ENCODE measurements at regions not wholly inside any gene's neighbourhood (a gene's known extent, or its start where the extent isn't known, plus 50 kb on each side); places are given as distances from the start of the nearest gene placed in this dataset.

DNA sequence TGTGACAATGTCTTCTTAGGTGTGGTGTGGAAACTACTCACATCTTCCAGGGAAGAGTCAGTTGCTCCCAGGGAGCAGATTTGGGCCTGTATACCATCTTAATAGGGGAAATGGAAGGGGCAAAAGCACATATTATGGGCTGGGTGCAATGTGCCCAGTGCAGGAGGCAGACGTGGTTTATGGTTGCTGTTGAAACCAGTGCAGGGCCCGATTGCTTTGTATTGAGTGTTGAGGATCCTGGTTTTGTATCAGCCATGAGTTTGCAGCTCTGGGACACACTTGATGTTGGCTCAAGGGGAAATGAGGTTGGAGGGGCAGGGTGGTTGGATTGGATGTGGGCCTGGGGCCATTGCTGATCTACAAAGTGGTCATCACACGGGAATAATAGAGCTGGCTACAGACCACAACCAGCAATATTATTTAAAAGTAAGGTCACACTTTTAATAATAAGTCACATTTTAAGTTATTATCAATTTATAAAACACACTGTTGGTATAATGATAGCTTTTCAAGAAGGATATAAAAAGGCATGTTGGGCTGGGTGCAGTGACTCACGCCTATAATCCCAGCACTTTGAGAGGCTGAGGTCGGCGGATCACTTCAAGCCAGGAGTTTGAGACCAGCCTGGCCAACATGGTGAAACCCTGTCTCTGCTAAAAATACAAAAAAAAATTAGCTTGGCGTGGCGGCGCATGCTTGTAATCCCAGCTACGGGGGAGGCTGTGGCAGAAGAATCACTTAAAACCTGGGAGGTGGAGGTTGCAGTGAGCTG lies 302.4 kb downstream of the SEC14L1 start:
- TF ChIP-seq, protein P1, sequence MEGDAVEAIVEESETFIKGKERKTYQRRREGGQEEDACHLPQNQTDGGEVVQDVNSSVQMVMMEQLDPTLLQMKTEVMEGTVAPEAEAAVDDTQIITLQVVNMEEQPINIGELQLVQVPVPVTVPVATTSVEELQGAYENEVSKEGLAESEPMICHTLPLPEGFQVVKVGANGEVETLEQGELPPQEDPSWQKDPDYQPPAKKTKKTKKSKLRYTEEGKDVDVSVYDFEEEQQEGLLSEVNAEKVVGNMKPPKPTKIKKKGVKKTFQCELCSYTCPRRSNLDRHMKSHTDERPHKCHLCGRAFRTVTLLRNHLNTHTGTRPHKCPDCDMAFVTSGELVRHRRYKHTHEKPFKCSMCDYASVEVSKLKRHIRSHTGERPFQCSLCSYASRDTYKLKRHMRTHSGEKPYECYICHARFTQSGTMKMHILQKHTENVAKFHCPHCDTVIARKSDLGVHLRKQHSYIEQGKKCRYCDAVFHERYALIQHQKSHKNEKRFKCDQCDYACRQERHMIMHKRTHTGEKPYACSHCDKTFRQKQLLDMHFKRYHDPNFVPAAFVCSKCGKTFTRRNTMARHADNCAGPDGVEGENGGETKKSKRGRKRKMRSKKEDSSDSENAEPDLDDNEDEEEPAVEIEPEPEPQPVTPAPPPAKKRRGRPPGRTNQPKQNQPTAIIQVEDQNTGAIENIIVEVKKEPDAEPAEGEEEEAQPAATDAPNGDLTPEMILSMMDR (IDR thresholded peaks at IDR 0.05; ENCODE audit: low read depth, low read length, poor library complexity, severe bottlenecking) = no peak
- TF ChIP-seq EZH2phosphoT487 (IDR thresholded peaks at IDR 0.05; ENCODE audit: borderline replicate concordance, low read length) = no peak
